Cardiac septum (tissue), 1 donor: ENCODE measurements at regions not wholly inside any gene's neighbourhood (a gene's known extent, or its start where the extent isn't known, plus 50 kb on each side); places are given as distances from the start of the nearest gene placed in this dataset.

Experiments
- DNase-seq: peaks from one replicate; pipeline ENCODE4 v3.0.0-alpha.2; 2020; ENCODE audit warnings: low spot score
- intact Hi-C: fragments of 100-400 bp; cut with DNase I; formaldehyde crosslinking; loops from one replicate; pipeline ENCODE4 v1.14.0; 2022
- donor health status: DM: no; HTN: no; CAD: no.

DNA sequence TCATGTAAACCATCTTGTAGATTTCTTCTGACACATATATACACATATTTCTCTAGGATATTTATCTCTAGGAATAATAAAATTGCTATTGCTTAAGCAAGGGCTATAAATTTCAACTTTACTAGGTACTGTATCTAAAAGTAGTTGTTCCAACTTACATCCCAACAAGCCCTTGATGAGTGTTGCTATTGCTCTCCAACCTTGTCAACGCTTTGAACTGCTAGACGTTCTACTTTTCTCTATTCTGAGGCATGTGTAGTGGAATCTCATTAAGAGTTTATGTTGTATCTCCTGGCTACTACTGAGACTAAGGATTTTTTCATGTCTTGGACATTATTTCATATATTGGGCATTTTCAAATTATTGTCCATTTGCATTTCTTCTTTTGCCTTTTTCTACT is 321.5 kb upstream of the SOX5 start:
- no peak for DNase-seq
- intact Hi-C loops = no loop called here

- intact Hi-C loops = no loop called here
- DNase-seq = no peak
Observed at GRCh38 chr12:24270464-24270863, 321.0 kb upstream of the SOX5 start.

- intact Hi-C loops = no loop called here
- DNase-seq = no peak
Observed at GRCh38 chr12:24268663-24269186, 319.3 kb upstream of the SOX5 start.

- no peak for DNase-seq
- intact Hi-C loops = no loop called here
Observed at GRCh38 chr12:24266982-24267381, 317.5 kb upstream of the SOX5 start.

- no peak for DNase-seq
- intact Hi-C loops = no loop called here
Observed at GRCh38 chr12:24256684-24257083, 307.2 kb upstream of the SOX5 start.

DNA sequence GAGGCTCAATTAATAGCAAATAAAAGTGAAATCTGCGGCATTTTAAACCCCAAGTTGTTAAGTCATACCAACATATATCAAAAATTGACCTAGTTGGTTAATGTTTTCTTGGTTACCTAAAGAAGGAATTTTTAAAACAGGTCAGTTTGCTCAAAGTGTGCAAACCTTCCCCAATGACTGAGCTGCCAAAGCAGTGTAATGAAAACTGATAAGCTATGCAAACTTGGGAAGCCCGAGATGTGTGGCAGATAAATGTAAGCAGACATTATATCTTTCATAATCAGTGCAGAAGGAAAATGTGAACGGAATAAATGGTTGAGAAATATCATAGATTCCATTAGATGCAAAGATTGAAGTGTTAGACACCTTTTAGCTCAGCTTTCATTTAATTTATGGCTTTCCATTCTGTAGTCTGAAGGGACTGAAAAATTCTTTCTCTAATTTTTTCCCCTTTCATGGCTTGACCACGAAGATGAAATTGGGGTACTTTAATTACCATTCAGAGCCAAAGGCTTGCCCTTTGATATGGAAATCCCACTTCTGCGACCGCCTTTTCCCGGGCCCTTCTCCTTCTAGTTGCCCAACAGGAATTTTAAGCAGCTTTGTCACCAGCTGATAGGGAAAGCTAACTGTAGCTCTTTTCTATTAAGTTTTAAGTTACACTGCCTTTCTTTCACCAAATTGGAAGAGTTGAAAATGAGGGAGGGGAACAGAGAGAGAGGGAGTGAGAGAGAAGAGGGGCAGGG is 306.6 kb upstream of the SOX5 start:
- intact Hi-C loops = no loop called here
- no peak for DNase-seq

- no peak for DNase-seq
- intact Hi-C loops = no loop called here
Observed at GRCh38 chr12:24252602-24253001, 303.1 kb upstream of the SOX5 start.

- intact Hi-C loops = no loop called here
- no peak for DNase-seq
Observed at GRCh38 chr12:24246934-24247333, 297.5 kb upstream of the SOX5 start.

DNA sequence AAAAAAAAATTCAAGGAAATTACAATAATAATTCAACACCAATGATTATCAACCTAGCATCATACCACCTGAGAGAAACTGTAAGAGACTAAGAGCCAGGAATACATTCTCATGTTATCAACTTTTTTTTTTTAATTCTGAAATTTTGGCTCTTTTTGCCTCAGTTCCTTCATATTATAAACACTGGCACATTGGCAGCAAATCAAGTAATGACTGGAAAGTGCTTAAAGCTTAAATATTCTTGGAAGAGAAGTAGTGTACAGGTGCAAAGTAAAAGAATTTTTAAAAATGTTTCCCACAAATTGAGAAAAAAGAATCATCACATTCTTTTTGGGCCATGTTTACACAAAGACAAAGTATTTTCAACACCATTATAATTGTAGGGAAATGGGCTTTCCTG is 296.9 kb upstream of the SOX5 start:
- no peak for DNase-seq
- intact Hi-C loops = no loop called here

DNA sequence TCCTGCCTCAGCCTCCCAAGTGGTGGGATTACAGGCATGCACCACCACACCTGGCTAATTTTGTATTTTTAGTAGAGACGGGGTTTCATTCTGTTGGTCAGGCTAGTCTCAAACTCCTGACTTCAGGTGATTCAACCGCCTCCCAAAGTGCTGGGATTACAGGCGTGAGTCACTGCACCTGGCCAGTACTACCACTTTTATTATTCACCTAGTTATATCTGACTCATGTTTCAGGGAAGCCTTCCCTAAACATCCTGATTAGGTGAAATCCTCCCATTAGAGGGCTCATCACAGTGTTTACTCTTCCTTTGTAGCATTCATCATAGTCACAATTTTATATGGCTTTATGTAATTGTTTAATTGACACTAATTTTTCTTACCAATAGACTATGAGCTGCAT is 295.3 kb upstream of the SOX5 start:
- intact Hi-C loops = no loop called here
- DNase-seq = no peak

GRCh38 chr12:24244231-24244630 is 294.8 kb upstream of the SOX5 start:
- intact Hi-C loops = no loop called here
- DNase-seq = no peak

- intact Hi-C loops = no loop called here
- DNase-seq = no peak
Observed at GRCh38 chr12:24240707-24241106, 291.2 kb upstream of the SOX5 start.

- no peak for DNase-seq
- intact Hi-C loops = no loop called here
Observed at GRCh38 chr12:24233519-24234246, 284.2 kb upstream of the SOX5 start.

- intact Hi-C loops = no loop called here
- no peak for DNase-seq
Observed at GRCh38 chr12:24232531-24232930, 283.1 kb upstream of the SOX5 start.

DNA sequence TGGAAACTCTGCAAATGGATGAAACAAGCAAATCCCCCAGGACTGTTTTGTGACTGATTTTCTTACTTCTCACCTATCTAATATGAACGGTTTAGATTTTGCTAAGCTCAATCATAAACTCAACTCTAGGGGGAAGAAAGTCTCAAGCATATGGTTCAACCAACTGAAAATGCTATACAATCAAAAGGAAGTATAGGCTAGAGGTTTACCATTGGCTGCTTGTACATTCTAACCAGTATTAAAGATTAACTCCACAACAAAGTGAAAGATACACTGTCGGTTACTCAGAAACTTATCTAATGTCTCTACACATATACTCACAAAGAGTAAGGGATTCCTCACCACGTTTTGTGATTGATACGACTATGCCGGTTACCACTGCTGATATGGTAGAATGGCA is 281.8 kb upstream of the SOX5 start:
- no peak for DNase-seq
- intact Hi-C loops = no loop called here

DNA sequence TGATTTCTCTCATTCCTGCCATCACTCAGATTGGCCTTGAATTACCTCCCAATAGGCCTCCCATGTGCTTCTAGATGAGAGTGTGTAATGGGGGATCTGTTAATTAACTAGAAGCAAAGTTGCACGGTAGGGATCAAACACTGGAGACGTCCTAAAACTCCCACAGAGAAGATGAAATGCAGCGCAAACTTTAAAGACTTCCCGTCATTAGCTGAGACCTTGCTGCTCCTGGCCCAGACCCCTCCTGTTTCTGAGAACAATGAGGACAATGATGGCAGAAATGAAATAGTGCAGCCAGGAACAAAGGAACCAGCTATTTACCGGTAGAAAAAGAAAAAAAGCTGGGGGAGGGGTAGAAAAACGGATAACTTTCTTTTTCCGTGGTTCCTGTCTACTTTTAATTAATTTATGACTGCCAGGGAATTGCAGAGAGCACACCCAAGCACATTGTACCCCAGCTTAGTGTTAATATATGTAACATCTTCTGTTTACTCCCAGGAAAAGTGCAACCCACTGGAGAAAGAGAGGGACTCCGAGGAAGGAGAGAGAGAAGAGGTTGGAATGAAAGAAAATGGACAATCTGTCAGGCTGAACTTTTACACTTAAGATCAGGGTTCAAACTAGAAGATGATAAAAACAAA is 280.7 kb upstream of the SOX5 start:
- no peak for DNase-seq
- intact Hi-C loops = no loop called here

GRCh38 chr12:24229031-24229700 is 279.7 kb upstream of the SOX5 start:
- intact Hi-C loops = no loop called here
- no peak for DNase-seq

DNA sequence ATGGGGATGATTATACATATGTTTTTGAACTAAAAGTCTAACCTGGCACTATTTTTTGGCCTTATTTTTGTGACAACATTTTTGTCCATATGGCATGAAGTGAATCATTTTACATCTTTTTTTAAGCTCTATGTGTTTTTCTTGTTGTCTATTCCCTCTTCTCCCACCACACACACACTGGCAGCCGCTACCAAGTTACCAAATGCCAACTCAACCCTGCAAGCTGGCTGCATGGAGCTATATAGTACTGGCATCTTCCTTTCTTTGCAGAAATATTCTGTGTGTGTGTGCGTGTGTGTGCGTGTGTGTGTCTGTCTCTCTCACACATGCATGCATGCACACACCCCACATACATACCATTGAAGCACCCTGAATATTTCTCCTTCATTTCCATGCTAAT is 278.9 kb upstream of the SOX5 start:
- no peak for DNase-seq
- intact Hi-C loops = no loop called here

DNA sequence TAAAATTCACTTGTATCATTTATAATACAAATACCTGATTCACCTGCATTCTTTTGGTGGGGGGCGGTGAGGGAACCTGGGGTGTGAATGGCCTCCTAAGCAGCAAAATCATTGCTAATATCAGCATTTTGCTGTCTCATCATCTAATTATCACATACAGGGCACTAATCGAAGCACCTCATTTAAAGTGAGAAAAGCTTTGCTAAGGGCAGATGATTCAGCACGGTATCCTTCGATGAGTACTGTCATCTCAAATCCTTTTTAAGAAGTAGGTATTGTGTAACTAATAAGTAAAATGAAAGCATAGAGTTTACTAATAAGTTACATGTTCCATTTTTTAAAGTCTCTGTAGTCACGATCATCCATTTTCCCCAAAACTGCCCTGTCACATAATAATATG is 278.1 kb upstream of the SOX5 start:
- intact Hi-C loops = no loop called here
- no peak for DNase-seq

- intact Hi-C loops = no loop called here
- no peak for DNase-seq
Observed at GRCh38 chr12:24226745-24227350, 277.4 kb upstream of the SOX5 start.
